Peyer's patch (tissue), 4 donors: ENCODE measurements at regions not wholly inside any gene's neighbourhood (a gene's known extent, or its start where the extent isn't known, plus 50 kb on each side); places are given as distances from the start of the nearest gene placed in this dataset.
A peak's percentile ranks its signal among the peaks of the same experiment; 100 is the strongest.

Experiments used
- DNase-seq, 3 donors: peaks; one replicate each; pipeline ENCODE4 v3.0.0-alpha.2; 2017 to 2019
- H3K27ac ChIP-seq, 4 donors: fragments of 200-600 bp; sonication (generic); one replicate each; pipeline ENCODE4 v1.5.1; 2016 to 2019
- H3K27me3 ChIP-seq, 2 donors: fragments of 200-600 bp; sonication (generic); one replicate each; pipeline ENCODE4 v1.5.1; 2019
- H3K36me3 ChIP-seq, 3 donors: fragments of 200-600 bp; sonication (generic); one replicate each; pipeline ENCODE4 v1.5.1; 2016 to 2019
- H3K4me1 ChIP-seq, 4 donors: fragments of 200-600 bp; sonication (generic); one replicate each; pipeline ENCODE4 v1.5.1; 2016 to 2019
- H3K4me3 ChIP-seq, 4 donors: fragments of 200-600 bp; sonication (generic); 1 replicate in 3 of 4; 2 replicates in 1 of 4; pipeline ENCODE4 v1.5.1; 2016 to 2019; ENCODE audit warnings: mild to moderate bottlenecking in 1 of 4
- H3K9me3 ChIP-seq, 4 donors: fragments of 200-600 bp; sonication (generic); one replicate each; pipeline ENCODE4 v1.5.1; 2016 to 2019; ENCODE audit warnings: mild to moderate bottlenecking in 1 of 4
- CTCF ChIP-seq, 6 experiments: fragments of 450-650 bp in 4 of 6; fragments of 200-600 bp in 2 of 6; sonication (generic) in 1 of 6; IDR thresholded peaks; one replicate each; pipeline ENCODE4 v1.5.1; 2017 to 2019; ENCODE audit warnings: antibody characterized with exemption in 6 of 6, mild to moderate bottlenecking in 3 of 6, moderate library complexity in 1 of 6
- POLR2A ChIP-seq, 2 donors: fragments of 450-650 bp; IDR thresholded peaks; one replicate each; pipeline ENCODE4 v1.5.1; 2017; ENCODE audit warnings: antibody characterized with exemption in 2 of 2, mild to moderate bottlenecking in 2 of 2, moderate library complexity in 2 of 2

- TF ChIP-seq POLR2A (IDR thresholded peaks at IDR 0.05): no peak
- no peak for TF ChIP-seq CTCF (IDR thresholded peaks at IDR 0.05)
- H3K4me1 ChIP-seq: peaks cover 0 to 11% (median 0%) of the 10 kb centered on the region in 4 donors
- H3K27me3 ChIP-seq: no peaks in the 10 kb centered on the region
- peak overlapping the region in 2 of 4 donors; percentile 44 to 46 for H3K27ac ChIP-seq
- no peaks in the 10 kb centered on the region for H3K9me3 ChIP-seq
- no peaks in the 10 kb centered on the region for H3K36me3 ChIP-seq
- no peak overlapping the region for H3K4me3 ChIP-seq
- no peak for DNase-seq
Observed at GRCh38 chr10:31749981-31750840, 178.4 kb downstream of the ARHGAP12 start.

GRCh38 chr10:31749301-31749700 lies 179.3 kb downstream of the ARHGAP12 start:
- H3K4me3 ChIP-seq: no peak overlapping the region
- no peak for DNase-seq
- H3K27ac ChIP-seq: no peak overlapping the region
- TF ChIP-seq CTCF (IDR thresholded peaks at IDR 0.05) (no peak), POLR2A (IDR thresholded peaks at IDR 0.05) (no peak)
- H3K27me3 ChIP-seq: no peaks in the 10 kb centered on the region
- no peaks in the 10 kb centered on the region for H3K36me3 ChIP-seq
- H3K9me3 ChIP-seq: no peaks in the 10 kb centered on the region
- peaks cover 0 to 11% (median 0%) of the 10 kb centered on the region in 4 donors for H3K4me1 ChIP-seq

- Histone ChIP-seq H3K4me3 (no peak overlapping the region), H3K9me3 (no peaks in the 10 kb centered on the region), H3K27me3 (no peaks in the 10 kb centered on the region), H3K36me3 (no peaks in the 10 kb centered on the region), H3K27ac (no peak overlapping the region), H3K4me1 (peaks cover 0 to 11% (median 0%) of the 10 kb centered on the region in 4 donors)
- TF ChIP-seq CTCF (IDR thresholded peaks at IDR 0.05) (no peak), POLR2A (IDR thresholded peaks at IDR 0.05) (no peak)
- DNase-seq: no peak
Observed at GRCh38 chr10:31745612-31746376, 182.8 kb downstream of the ARHGAP12 start.

GRCh38 chr10:31744025-31744424 lies 184.6 kb downstream of the ARHGAP12 start:
- Histone ChIP-seq H3K27ac (no peak overlapping the region), H3K27me3 (no peaks in the 10 kb centered on the region), H3K36me3 (no peaks in the 10 kb centered on the region), H3K4me3 (no peak overlapping the region), H3K9me3 (no peaks in the 10 kb centered on the region), H3K4me1 (no peaks in the 10 kb centered on the region)
- no peak for TF ChIP-seq POLR2A (IDR thresholded peaks at IDR 0.05)
- DNase-seq: no peak

GRCh38 chr10:31742255-31742654 lies 186.4 kb downstream of the ARHGAP12 start:
- no peak overlapping the region for H3K4me3 ChIP-seq
- no peaks in the 10 kb centered on the region for H3K36me3 ChIP-seq
- no peak overlapping the region for H3K27ac ChIP-seq
- DNase-seq: no peak
- H3K9me3 ChIP-seq: no peaks in the 10 kb centered on the region
- no peaks in the 10 kb centered on the region for H3K4me1 ChIP-seq
- H3K27me3 ChIP-seq: no peaks in the 10 kb centered on the region
- no peak for TF ChIP-seq POLR2A (IDR thresholded peaks at IDR 0.05)
- no peak for TF ChIP-seq CTCF (IDR thresholded peaks at IDR 0.05)

- DNase-seq: no peak
- no peaks in the 10 kb centered on the region for H3K4me1 ChIP-seq
- H3K27me3 ChIP-seq: no peaks in the 10 kb centered on the region
- no peak overlapping the region for H3K27ac ChIP-seq
- peaks cover 0 to 2% (median 0%) of the 10 kb centered on the region in 4 donors for H3K9me3 ChIP-seq
- TF ChIP-seq POLR2A (IDR thresholded peaks at IDR 0.05) (no peak), CTCF (IDR thresholded peaks at IDR 0.05) (no peak)
- H3K36me3 ChIP-seq: no peaks in the 10 kb centered on the region
- H3K4me3 ChIP-seq: no peak overlapping the region
Observed at GRCh38 chr10:31741473-31741872, 187.2 kb downstream of the ARHGAP12 start.
